ENCODE measurements at regions not wholly inside any gene's neighbourhood (a gene's known extent, or its start where the extent isn't known, plus 50 kb on each side); places are given as distances from the start of the nearest gene placed in this dataset.

DNA sequence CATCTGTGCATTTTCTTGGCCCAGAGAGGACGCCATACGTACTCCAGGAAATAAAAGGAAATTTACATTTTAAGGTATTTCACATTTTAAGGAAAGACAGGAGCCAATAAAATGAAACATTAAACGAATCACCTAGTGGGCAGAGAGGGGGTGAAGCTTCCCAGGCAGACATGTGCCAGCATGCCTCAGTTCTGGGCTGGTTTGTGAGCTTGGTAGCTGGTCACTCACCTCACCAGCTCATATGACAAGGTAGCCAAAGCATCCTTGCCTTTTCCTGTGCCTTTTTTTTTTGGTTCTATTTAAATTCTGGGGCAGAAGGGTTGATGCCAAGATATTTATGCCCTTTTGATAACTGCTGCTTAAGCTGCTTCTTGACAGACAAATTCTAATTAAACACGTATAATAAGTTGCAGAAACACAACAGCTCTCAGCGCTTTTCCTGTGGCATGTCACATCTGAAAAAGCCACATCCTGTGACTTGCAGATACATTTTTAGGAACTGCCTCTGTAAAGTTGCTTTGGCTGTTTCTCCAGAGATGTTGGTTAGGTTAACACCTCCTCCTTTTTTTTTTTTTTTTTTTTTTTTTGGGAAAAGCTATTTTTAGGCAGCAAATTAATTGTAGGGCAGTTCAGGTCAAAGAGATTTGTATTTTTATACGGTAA is 218.6 kb downstream of the PDCD6IP start:
- no peak for DNase-seq (ENCODE audit: low read depth)
- POLR2A ChIA-PET, result no interaction called here
- CTCF ChIA-PET, result interaction anchor here (1.3 kb wide), 1 partner anchor 133 kb away, joined by 5 read pairs; no protein-coding TSS in a partner anchor
- TF ChIP-seq, protein P1, sequence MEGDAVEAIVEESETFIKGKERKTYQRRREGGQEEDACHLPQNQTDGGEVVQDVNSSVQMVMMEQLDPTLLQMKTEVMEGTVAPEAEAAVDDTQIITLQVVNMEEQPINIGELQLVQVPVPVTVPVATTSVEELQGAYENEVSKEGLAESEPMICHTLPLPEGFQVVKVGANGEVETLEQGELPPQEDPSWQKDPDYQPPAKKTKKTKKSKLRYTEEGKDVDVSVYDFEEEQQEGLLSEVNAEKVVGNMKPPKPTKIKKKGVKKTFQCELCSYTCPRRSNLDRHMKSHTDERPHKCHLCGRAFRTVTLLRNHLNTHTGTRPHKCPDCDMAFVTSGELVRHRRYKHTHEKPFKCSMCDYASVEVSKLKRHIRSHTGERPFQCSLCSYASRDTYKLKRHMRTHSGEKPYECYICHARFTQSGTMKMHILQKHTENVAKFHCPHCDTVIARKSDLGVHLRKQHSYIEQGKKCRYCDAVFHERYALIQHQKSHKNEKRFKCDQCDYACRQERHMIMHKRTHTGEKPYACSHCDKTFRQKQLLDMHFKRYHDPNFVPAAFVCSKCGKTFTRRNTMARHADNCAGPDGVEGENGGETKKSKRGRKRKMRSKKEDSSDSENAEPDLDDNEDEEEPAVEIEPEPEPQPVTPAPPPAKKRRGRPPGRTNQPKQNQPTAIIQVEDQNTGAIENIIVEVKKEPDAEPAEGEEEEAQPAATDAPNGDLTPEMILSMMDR (IDR thresholded peaks at IDR 0.05; ENCODE audit: insufficient read depth, low read depth, low read length), result no peak
- Histone ChIP-seq H3K4me3 (ENCODE audit: low read depth, low read length) (no peak overlapping the region), H3K27me3 (ENCODE audit: control insufficient read depth, insufficient read depth, low read length) (no peaks in the 10 kb centered on the region), H3K36me3 (ENCODE audit: control insufficient read depth, insufficient read depth, low read length) (no peaks in the 10 kb centered on the region)

DNA sequence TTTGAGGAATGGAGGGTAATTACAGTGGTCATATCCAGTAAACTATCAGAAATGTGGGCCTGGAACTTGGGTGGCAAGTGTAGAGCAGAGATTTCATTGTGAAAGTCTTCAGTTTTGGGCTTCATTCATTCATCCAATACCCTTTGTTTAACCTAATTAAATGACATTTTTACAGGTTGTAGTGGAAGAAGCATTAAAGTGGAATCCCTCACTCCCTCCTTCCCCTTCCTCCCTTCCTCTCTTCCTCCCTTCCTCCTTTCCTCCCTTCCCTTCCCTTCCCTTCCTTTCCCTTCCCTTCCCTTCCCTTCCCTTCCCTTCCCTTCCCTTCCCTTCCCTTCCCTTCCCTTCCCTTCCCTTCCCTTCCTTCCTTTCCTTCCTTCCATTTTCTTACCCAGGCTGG is 219.3 kb downstream of the PDCD6IP start:
- H3K36me3 ChIP-seq (ENCODE audit: control insufficient read depth, insufficient read depth, low read length), result no peaks in the 10 kb centered on the region
- no peak overlapping the region for H3K4me3 ChIP-seq (ENCODE audit: low read depth, low read length)
- TF ChIP-seq, protein P1 (IDR thresholded peaks at IDR 0.05; ENCODE audit: insufficient read depth, low read depth, low read length), result no peak
- no peak for DNase-seq (ENCODE audit: low read depth)
- H3K27me3 ChIP-seq (ENCODE audit: control insufficient read depth, insufficient read depth, low read length), result no peaks in the 10 kb centered on the region
- ChIA-PET POLR2A (no interaction called here), CTCF (interaction anchor here (1.4 kb wide), 1 partner anchor 134 kb away, joined by 5 read pairs; no protein-coding TSS in a partner anchor)

DNA sequence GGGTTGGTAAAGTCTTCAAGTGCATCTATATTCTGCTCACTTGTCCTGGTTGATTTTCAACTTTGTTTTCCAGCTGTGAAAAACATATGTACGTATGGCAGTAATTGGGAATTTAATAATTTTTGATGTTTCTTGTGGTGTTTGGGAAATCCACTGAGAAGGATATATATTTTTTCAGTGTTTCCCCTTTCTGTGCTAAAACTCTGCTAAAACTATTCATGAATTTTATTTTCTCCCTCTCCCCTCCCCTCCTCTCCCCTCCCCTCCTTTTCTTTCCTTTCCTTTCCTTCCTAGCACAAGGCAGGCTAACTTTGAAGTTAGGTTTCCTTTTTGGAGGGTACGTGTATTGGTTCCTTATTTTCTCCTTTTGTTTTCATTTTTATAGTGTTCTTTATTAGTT is 220.7 kb downstream of the PDCD6IP start:
- TF ChIP-seq, protein P1 (IDR thresholded peaks at IDR 0.05; ENCODE audit: insufficient read depth, low read depth, low read length), result no peak
- DNase-seq (ENCODE audit: low read depth), result no peak
- Histone ChIP-seq H3K36me3 (ENCODE audit: control insufficient read depth, insufficient read depth, low read length) (no peaks in the 10 kb centered on the region), H3K27me3 (ENCODE audit: control insufficient read depth, insufficient read depth, low read length) (peaks cover 1% of the 10 kb centered on the region; the same call in 1 of the 2 replicates), H3K4me3 (ENCODE audit: low read depth, low read length) (no peak overlapping the region)
- POLR2A ChIA-PET, result no interaction called here
- CTCF ChIA-PET, result interaction anchor here (1.2 to 1.4 kb wide), 2 partner anchors 11 to 135 kb away, joined by 3 to 5 read pairs; no protein-coding TSS in a partner anchor

DNA sequence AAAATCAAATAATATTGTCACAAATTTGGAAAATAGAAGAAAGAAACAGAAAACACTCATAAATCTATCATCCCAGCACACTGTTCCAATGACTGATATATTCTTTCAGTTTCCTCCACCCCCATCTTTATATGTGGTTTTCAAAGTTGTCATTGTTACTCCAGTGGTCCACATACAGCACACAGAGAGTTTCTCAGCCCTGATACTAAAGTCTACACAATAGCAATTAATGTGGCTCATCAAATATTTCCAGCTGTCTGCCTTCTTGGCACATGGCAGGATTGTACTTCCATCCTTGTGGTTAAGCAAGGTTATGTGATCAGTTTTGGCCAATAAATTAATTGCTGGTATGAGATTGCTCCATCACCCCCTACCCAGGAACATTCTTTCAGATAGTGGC is 221.7 kb downstream of the PDCD6IP start:
- Histone ChIP-seq H3K27me3 (ENCODE audit: control insufficient read depth, insufficient read depth, low read length) (peaks cover 1% of the 10 kb centered on the region; the same call in 1 of the 2 replicates), H3K36me3 (ENCODE audit: control insufficient read depth, insufficient read depth, low read length) (no peaks in the 10 kb centered on the region), H3K4me3 (ENCODE audit: low read depth, low read length) (no peak overlapping the region)
- ChIA-PET CTCF (interaction anchor here (0.6 to 1.0 kb wide), 2 partner anchors 22 to 28 kb away, joined by 3 read pairs; no protein-coding TSS in a partner anchor), POLR2A (no interaction called here)
- TF ChIP-seq, protein P1 (IDR thresholded peaks at IDR 0.05; ENCODE audit: insufficient read depth, low read depth, low read length), result no peak
- no peak for DNase-seq (ENCODE audit: low read depth)

DNA sequence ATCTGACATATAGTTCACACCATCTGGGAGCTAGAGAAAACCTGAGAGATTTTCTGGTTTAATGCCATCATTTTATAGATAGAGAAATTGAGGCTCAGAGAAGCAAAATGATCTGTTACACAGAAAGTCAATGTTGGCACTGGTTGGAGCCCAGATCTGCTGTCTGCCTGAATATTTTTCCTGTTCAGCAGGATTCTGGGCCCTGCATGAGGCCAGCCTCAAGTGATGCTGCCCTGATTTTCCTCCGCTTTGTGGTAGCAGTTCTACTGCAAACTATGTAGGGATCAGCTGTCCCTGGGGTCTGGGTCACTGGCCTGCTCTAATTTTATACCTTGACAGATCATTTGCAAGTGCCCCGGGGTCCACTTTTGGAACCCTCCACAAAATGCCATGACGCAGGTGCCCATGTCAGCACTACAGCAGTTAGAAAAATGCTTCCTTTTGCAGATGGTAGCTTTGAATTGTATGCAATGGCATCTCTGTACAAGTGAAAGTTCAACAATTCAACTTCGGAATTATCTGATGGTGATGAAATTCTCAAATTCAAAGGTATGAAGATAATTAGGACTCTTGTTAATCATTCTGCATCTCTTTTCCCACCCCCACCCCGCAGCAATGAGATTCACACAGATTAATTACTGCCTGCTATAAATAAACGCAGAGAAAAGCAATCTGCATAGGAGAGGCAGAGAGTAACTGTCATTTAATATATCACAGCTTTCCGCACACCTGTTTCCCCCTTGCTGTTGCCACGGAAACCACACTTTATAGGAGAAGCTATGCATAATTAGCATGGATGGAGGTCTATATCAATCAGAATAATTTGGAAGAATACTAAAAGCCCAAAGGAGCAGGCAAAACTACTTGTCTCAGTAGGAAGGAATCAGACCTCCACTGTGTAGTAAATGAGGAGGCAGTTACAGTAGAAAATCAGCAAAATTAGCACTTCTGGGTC is 222.6 kb downstream of the PDCD6IP start:
- no peak for DNase-seq (ENCODE audit: low read depth)
- Histone ChIP-seq H3K4me3 (ENCODE audit: low read depth, low read length) (no peak overlapping the region), H3K27me3 (ENCODE audit: control insufficient read depth, insufficient read depth, low read length) (peaks cover 1% of the 10 kb centered on the region), H3K36me3 (ENCODE audit: control insufficient read depth, insufficient read depth, low read length) (no peaks in the 10 kb centered on the region)
- TF ChIP-seq, protein P1 (IDR thresholded peaks at IDR 0.05; ENCODE audit: insufficient read depth, low read depth, low read length), result no peak
- ChIA-PET POLR2A (no interaction called here), CTCF (interaction anchor here (0.6 to 1.0 kb wide), 2 partner anchors 22 to 29 kb away, joined by 3 read pairs; no protein-coding TSS in a partner anchor)

All from BJ (cell line).